K562 (cell line): ENCODE measurements at regions not wholly inside any gene's neighbourhood (a gene's known extent, or its start where the extent isn't known, plus 50 kb on each side); places are given as distances from the start of the nearest gene placed in this dataset.

Source experiments
- ATAC-seq: fragments of 200-7000 bp; cut with Tn5 transposase; 3 replicates; pipeline ENCODE4 v1.9.1; 2020; ENCODE audit warnings: moderate library complexity
- BruUV-seq: library from RNA; stranded (reverse); fragments of 400-500 nt; replicated peaks from 2 replicates; lab custom pipeline; 2021; lab: Mats Ljungman, UMichigan
- CTCF ChIA-PET: fragments of 300-600 bp; formaldehyde crosslinking; extraction: SDS; loops from one replicate; lab custom pipeline; 2021; ENCODE audit warnings: low intra/inter-chr PET ratio; lab: Yijun Ruan, JAX
- POLR2A ChIA-PET: fragments of 300-600, 350-650 bp; sonication (Branson Sonifier 250); formaldehyde crosslinking; extraction: SDS; loops from one replicate; lab custom pipeline; 2021; ENCODE audit warnings: antibody characterized with exemption, inconsistent platforms; lab: Yijun Ruan, JAX
- DNase-seq, 4 experiments: peaks; one replicate each; pipeline versions ENCODE4 v3.0.0 to v3.0.0-alpha.2; 2011 to 2018; ENCODE audit warnings: low spot score in 3 of 4, mixed read lengths in 3 of 4; ENCODE audit errors: extremely low read depth in 1 of 4
- FAIRE-seq: peaks from 2 replicates; lab custom pipeline; 2011; peaks lifted over from hg19 to GRCh38; lab: Jason Lieb, UNC
- H2AFZ ChIP-seq: 2 replicates; pipeline ENCODE4 v1.6.0; 2011; ENCODE audit warnings: low read depth, low read length, control low read depth, inconsistent platforms
- H3K27ac ChIP-seq: fragments of 200-600 bp; 3 replicates; pipeline ENCODE4 v1.8.0; 2011; ENCODE audit warnings: low read depth, mild to moderate bottlenecking, control low read depth, inconsistent platforms, low read length, moderate library complexity, mixed read lengths; ENCODE audit errors: extremely low read depth
- H3K27me3 ChIP-seq, 2 experiments: fragments of 300-600 bp in 1 of 2; 2 replicates in 1 of 2; 3 replicates in 1 of 2; pipeline versions ENCODE4 v1.6.0 to v1.8.0; 2011; ENCODE audit warnings: inconsistent platforms in 2 of 2, low read length in 2 of 2, mild to moderate bottlenecking in 1 of 2, mixed read lengths in 1 of 2, moderate library complexity in 1 of 2; ENCODE audit not compliant: control insufficient read depth in 2 of 2, insufficient read depth in 2 of 2
- H3K36me3 ChIP-seq: fragments of 300-600 bp; 3 replicates; pipeline ENCODE4 v1.8.0; 2011; ENCODE audit warnings: mild to moderate bottlenecking, low read length, inconsistent platforms; ENCODE audit not compliant: control insufficient read depth, insufficient read depth
- H3K4me1 ChIP-seq, 2 experiments: fragments of 200-600 bp in 1 of 2; replicated peaks in 1 of 2; 2 replicates in 1 of 2; 3 replicates in 1 of 2; pipeline versions ENCODE4 v1.5.1 to v1.8.0; 2011; ENCODE audit warnings: inconsistent platforms in 2 of 2, low read length in 2 of 2, mild to moderate bottlenecking in 1 of 2, mixed read lengths in 1 of 2, moderate library complexity in 1 of 2; ENCODE audit not compliant: control insufficient read depth in 2 of 2, insufficient read depth in 2 of 2
- H3K4me2 ChIP-seq: 2 replicates; pipeline ENCODE4 v1.6.1; 2011; ENCODE audit warnings: low read length, control low read depth, inconsistent platforms, mixed read lengths; ENCODE audit not compliant: insufficient read depth
- H3K4me3 ChIP-seq: fragments of 200-600 bp; sonication (generic), shearing (Covaris generic); 2 replicates; pipeline ENCODE4 v1.5.1; 2016; ENCODE audit warnings: control low read depth, inconsistent platforms
- H3K79me2 ChIP-seq: fragments of 200-600 bp; 3 replicates; pipeline ENCODE4 v1.8.0; 2011; ENCODE audit warnings: low read length, inconsistent platforms; ENCODE audit not compliant: control insufficient read depth, insufficient read depth
- H3K9ac ChIP-seq, 2 experiments: 2 replicates each; pipeline versions ENCODE4 v1.6.0 to v1.6.1; 2011; ENCODE audit warnings: low read depth in 2 of 2, low read length in 2 of 2, control low read depth in 1 of 2, inconsistent platforms in 1 of 2, mild to moderate bottlenecking in 1 of 2, mixed read lengths in 1 of 2; ENCODE audit not compliant: insufficient read depth in 1 of 2
- H3K9me1 ChIP-seq: one replicate; pipeline ENCODE4 v1.6.0; 2011; ENCODE audit warnings: inconsistent platforms, mild to moderate bottlenecking, low read length, moderate library complexity; ENCODE audit not compliant: control insufficient read depth, insufficient read depth
- H3K9me3 ChIP-seq: replicated peaks from 2 replicates; pipeline ENCODE4 v1.5.1; 2011; ENCODE audit warnings: low read depth, low read length, inconsistent platforms; ENCODE audit not compliant: control insufficient read depth, insufficient read depth
- H4K20me1 ChIP-seq: replicated peaks from 2 replicates; pipeline ENCODE4 v1.6.1; 2011; ENCODE audit warnings: low read length, inconsistent platforms, mixed read lengths; ENCODE audit not compliant: control insufficient read depth, insufficient read depth
- ARID2 ChIP-seq: fragments of 450-650 bp; IDR thresholded peaks from 2 replicates; pipeline ENCODE4 v1.6.1; 2017; ENCODE audit warnings: antibody characterized with exemption, mild to moderate bottlenecking
- ASH1L ChIP-seq: fragments of 450-650 bp; IDR thresholded peaks from 2 replicates; pipeline ENCODE4 v1.6.1; 2018; ENCODE audit warnings: borderline replicate concordance, mild to moderate bottlenecking, low read depth; ENCODE audit not compliant: partially characterized antibody
- BDP1 ChIP-seq: IDR thresholded peaks from 3 replicates; pipeline ENCODE4 v1.6.1; 2011; ENCODE audit not compliant: insufficient read length, insufficient read depth
- BRF1 ChIP-seq: IDR thresholded peaks from 3 replicates; pipeline ENCODE4 v1.6.1; 2011; ENCODE audit warnings: borderline replicate concordance, mild to moderate bottlenecking; ENCODE audit not compliant: insufficient read length; ENCODE audit errors: extremely low read depth
- CC2D1A ChIP-seq: fragments of 450-650 bp; IDR thresholded peaks from 2 replicates; pipeline ENCODE4 v1.6.1; 2017; ENCODE audit warnings: mild to moderate bottlenecking
- HNRNPUL1 ChIP-seq: fragments of 200-400 bp; formaldehyde crosslinking; IDR thresholded peaks from 2 replicates; pipeline ENCODE4 v1.6.1; 2017; ENCODE audit warnings: low read length
- ILF3 ChIP-seq: fragments of 450-650 bp; IDR thresholded peaks from 2 replicates; pipeline ENCODE4 v1.6.1; 2018; ENCODE audit warnings: antibody characterized with exemption, mild to moderate bottlenecking, moderate library complexity, borderline replicate concordance
- MTA1 ChIP-seq: fragments of 450-650 bp; IDR thresholded peaks from 2 replicates; pipeline ENCODE4 v1.6.1; 2017; ENCODE audit warnings: borderline replicate concordance
- NCOA1 ChIP-seq: fragments of 450-650 bp; IDR thresholded peaks from 2 replicates; pipeline ENCODE4 v1.6.1; 2016; ENCODE audit warnings: low read depth
- NONO ChIP-seq, 2 experiments: fragments of 200-400 bp in 1 of 2; fragments of 450-650 bp in 1 of 2; formaldehyde crosslinking in 1 of 2; IDR thresholded peaks; 2 replicates each; pipeline ENCODE4 v1.6.1; 2017; ENCODE audit warnings: low read depth in 2 of 2, mild to moderate bottlenecking in 2 of 2, moderate library complexity in 2 of 2, low read length in 1 of 2
- NUFIP1 ChIP-seq: fragments of 450-650 bp; IDR thresholded peaks from 2 replicates; pipeline ENCODE4 v1.6.1; 2018; ENCODE audit not compliant: partially characterized antibody
- SETDB1 ChIP-seq: IDR thresholded peaks from one replicate; pipeline ENCODE4 v1.6.1; 2012; ENCODE audit warnings: low read length, control low read depth, inconsistent platforms
- SMC3 ChIP-seq: conservative IDR thresholded peaks from 2 replicates; pipeline ENCODE4 v1.6.1; 2011; ENCODE audit warnings: low read depth, low read length, improper control_type of control experiment; ENCODE audit not compliant: insufficient read depth
- TCF7L2 ChIP-seq: fragments of 150-350 bp; IDR thresholded peaks from 2 replicates; pipeline ENCODE4 v1.6.1; 2016; ENCODE audit warnings: low read depth, mild to moderate bottlenecking, low read length, moderate library complexity
- ZKSCAN3 ChIP-seq: fragments of 250-450 bp; sonication (Bioruptor Pico); IDR thresholded peaks from 2 replicates; pipeline ENCODE4 v1.4.0; 2020
- ZKSCAN8 ChIP-seq: fragments of 200-800 bp; sonication (Bioruptor generic); IDR thresholded peaks from 2 replicates; pipeline ENCODE4 v1.6.1; 2016; ENCODE audit warnings: missing genetic modification characterization, missing compliant biosample characterization
- ZNF584 ChIP-seq: fragments of 200-800 bp; sonication (Bioruptor generic); IDR thresholded peaks from 2 replicates; pipeline ENCODE4 v1.6.1; 2016; ENCODE audit warnings: low read depth, mild to moderate bottlenecking, missing genetic modification characterization, missing compliant biosample characterization
- ZNF778 ChIP-seq: fragments of 450-650 bp; formaldehyde crosslinking; IDR thresholded peaks from 2 replicates; pipeline ENCODE4 v1.4.0; 2020; ENCODE audit warnings: mild to moderate bottlenecking, moderate library complexity
- WGBS: fragments of 100-300 bp; shearing (Covaris generic); methylation state at CpG from one replicate; pipeline ENCODE4 v1.1.6; 2016; ENCODE audit warnings: low coverage, mixed read lengths; ENCODE audit not compliant: insufficient coverage; ENCODE audit errors: missing lambda C conversion rate; 5-methylcytosine and 5-hydroxymethylcytosine counted together
- in situ Hi-C: fragments of 300-500 bp; cut with MboI; formaldehyde crosslinking; loops from 4 replicates; pipeline ENCODE4 v1.15.0; 2018; ENCODE audit warnings: inconsistent platforms, mixed read lengths
- intact Hi-C: fragments of 100-400 bp; cut with micrococcal nuclease; formaldehyde crosslinking; loops from 2 replicates; pipeline ENCODE4 v1.14.2; 2022
- TF ChIP-seq, protein P1 (sequence below): sonication (generic); formaldehyde crosslinking; IDR thresholded peaks from 2 replicates; pipeline ENCODE4 v1.8.1; 2022; ENCODE audit warnings: missing genetic modification reagents
- TF ChIP-seq, protein P2 (sequence below): fragments of 450-650 bp; formaldehyde crosslinking; IDR thresholded peaks from 2 replicates; pipeline ENCODE4 v1.4.0; 2020; ENCODE audit warnings: mild to moderate bottlenecking, moderate library complexity
- TF ChIP-seq, protein P3 (sequence below): fragments of 200-800 bp; sonication (Bioruptor generic); IDR thresholded peaks from 2 replicates; pipeline ENCODE4 v1.6.1; 2017; ENCODE audit warnings: missing genetic modification characterization, missing compliant biosample characterization

DNA sequence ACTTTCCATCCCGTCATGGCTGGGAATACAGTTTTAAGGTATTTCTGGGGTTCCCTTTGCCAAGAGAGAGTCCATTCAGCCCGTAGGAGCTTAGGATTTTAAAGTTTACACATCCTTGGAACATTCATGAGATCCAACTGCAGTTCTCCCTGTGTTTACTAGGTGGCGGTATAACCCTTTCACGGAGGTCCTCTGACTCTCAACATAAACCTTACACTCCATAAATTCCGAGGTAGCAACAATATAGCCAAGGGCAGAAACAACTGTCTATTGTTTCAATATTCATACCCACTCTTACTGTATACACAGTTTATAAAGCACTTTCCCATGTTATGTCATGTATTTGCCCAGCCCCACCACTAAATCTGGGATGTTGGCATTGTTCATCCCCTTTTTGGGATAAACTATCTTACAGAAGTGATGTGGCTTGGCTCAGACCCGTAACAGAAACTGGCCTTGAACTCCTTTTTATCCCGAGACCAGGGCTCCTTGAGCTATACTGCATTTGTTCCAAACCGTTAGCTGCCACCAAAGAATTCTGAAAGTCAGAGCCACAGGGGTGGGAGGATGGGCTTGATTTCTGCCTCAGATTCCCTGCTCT is 69.2 kb upstream of the COL6A5 start:
- ATAC-seq: peak; percentile 92
- Histone ChIP-seq H4K20me1 (no peaks in the 10 kb centered on the region), H3K27me3 (no peaks in the 10 kb centered on the region), H3K36me3 (no peaks in the 10 kb centered on the region), H3K9me1 (no peaks in the 10 kb centered on the region), H3K27ac (no peak overlapping the region), H3K4me1 (peaks cover 0 to 5% of the 10 kb centered on the region in 2 experiments; a peak in 3 of 5 replicates), H3K9me3 (no peaks in the 10 kb centered on the region), H3K4me2 (peak overlapping the region; percentile 50), H3K9ac (no peak overlapping the region), H3K79me2 (no peaks in the 10 kb centered on the region), H2AFZ (peak overlapping the region; percentile 75), H3K4me3 (no peak overlapping the region)
- peak; percentile 55 to 70 (median 60) for DNase-seq
- ChIA-PET POLR2A (interaction anchor here (0.6 kb wide), 1 partner anchor 23 kb away, joined by 3 read pairs; no protein-coding TSS in a partner anchor), CTCF (interaction anchor here (1.7 kb wide), 1 partner anchor 263 kb away, joined by 9 read pairs; no protein-coding TSS in a partner anchor)
- no TSS peak for BruUV-seq
- FAIRE-seq: peak; percentile 89
- intact Hi-C loops: loop anchor here (1.0 to 2.0 kb wide), 2 partner anchors 92 to 263 kb away; no protein-coding TSS in a partner anchor
- 7% methylated on average over 7 of the region's 8 CpGs for WGBS
- in situ Hi-C loops: no loop called here
- TF ChIP-seq BDP1 (no peak), ARID2 (peak; percentile 60; the same call in 1 of the 2 replicates), SETDB1 (no peak), NCOA1 (no peak), ZKSCAN3 (CRISPR knock-in tag) (no peak), CC2D1A (0 out of 2 replicates have a peak, but pooled peaks have one; percentile 43), HNRNPUL1 (no peak), ZNF778 (CRISPR knock-in tag) (no peak), SMC3 (peak; percentile 88), MTA1 (no peak), ASH1L (no peak), NONO (IDR thresholded peaks at IDR 0.05; ENCODE audit: low read depth in 2 of 2, low read length in 1 of 2) (no peak), ZNF584 (no peak), TCF7L2 (no peak), NUFIP1 (no peak), ILF3 (no peak), BRF1 (no peak), ZKSCAN8 (CRISPR knock-in tag) (no peak)
- TF ChIP-seq, protein P1, sequence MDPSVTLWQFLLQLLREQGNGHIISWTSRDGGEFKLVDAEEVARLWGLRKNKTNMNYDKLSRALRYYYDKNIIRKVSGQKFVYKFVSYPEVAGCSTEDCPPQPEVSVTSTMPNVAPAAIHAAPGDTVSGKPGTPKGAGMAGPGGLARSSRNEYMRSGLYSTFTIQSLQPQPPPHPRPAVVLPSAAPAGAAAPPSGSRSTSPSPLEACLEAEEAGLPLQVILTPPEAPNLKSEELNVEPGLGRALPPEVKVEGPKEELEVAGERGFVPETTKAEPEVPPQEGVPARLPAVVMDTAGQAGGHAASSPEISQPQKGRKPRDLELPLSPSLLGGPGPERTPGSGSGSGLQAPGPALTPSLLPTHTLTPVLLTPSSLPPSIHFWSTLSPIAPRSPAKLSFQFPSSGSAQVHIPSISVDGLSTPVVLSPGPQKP (CRISPR knock-in tag): no peak
- TF ChIP-seq, protein P2, sequence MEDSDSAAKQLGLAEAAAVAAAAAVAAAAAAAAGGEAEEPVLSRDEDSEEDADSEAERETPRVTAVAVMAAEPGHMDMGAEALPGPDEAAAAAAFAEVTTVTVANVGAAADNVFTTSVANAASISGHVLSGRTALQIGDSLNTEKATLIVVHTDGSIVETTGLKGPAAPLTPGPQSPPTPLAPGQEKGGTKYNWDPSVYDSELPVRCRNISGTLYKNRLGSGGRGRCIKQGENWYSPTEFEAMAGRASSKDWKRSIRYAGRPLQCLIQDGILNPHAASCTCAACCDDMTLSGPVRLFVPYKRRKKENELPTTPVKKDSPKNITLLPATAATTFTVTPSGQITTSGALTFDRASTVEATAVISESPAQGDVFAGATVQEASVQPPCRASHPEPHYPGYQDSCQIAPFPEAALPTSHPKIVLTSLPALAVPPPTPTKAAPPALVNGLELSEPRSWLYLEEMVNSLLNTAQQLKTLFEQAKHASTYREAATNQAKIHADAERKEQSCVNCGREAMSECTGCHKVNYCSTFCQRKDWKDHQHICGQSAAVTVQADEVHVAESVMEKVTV (CRISPR knock-in tag): peak; percentile 78
- TF ChIP-seq, protein P3, sequence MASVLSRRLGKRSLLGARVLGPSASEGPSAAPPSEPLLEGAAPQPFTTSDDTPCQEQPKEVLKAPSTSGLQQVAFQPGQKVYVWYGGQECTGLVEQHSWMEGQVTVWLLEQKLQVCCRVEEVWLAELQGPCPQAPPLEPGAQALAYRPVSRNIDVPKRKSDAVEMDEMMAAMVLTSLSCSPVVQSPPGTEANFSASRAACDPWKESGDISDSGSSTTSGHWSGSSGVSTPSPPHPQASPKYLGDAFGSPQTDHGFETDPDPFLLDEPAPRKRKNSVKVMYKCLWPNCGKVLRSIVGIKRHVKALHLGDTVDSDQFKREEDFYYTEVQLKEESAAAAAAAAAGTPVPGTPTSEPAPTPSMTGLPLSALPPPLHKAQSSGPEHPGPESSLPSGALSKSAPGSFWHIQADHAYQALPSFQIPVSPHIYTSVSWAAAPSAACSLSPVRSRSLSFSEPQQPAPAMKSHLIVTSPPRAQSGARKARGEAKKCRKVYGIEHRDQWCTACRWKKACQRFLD (CRISPR knock-in tag): no peak
